SK-N-SH (cell line): ENCODE measurements at regions not wholly inside any gene's neighbourhood (a gene's known extent, or its start where the extent isn't known, plus 50 kb on each side); places are given as distances from the start of the nearest gene placed in this dataset.

Experiments
- CTCF ChIA-PET: fragments of 300-600, 350-600 bp; formaldehyde crosslinking; extraction: SDS; loops from one replicate; lab custom pipeline; 2021; lab: Yijun Ruan, JAX
- POLR2A ChIA-PET: fragments of 350-600 bp; sonication (Branson Sonifier 250); formaldehyde crosslinking; extraction: SDS; loops from one replicate; lab custom pipeline; 2020; ENCODE audit warnings: antibody characterized with exemption, inconsistent platforms; lab: Yijun Ruan, JAX
- DNase-seq: peaks from one replicate; pipeline ENCODE4 v3.0.0; 2012
- H2AFZ ChIP-seq: fragments of 200-600 bp; sonication (generic); 2 replicates; pipeline ENCODE4 v1.8.1; 2016; ENCODE audit warnings: antibody characterized with exemption, mild to moderate bottlenecking, low read depth
- H3F3A ChIP-seq: fragments of 200-600 bp; sonication (generic); replicated peaks from 2 replicates; pipeline ENCODE3; 2016; ENCODE audit warnings: antibody characterized with exemption, mild to moderate bottlenecking; ENCODE audit not compliant: insufficient read depth
- H3K27ac ChIP-seq, 2 experiments: fragments of 200-500 bp in 1 of 2; fragments of 200-600 bp in 1 of 2; sonication (Bioruptor generic) in 1 of 2; sonication (generic), shearing (Covaris generic) in 1 of 2; 2 replicates each; pipeline versions ENCODE4 v1.5.1 to v1.6.1; 2014 to 2016; ENCODE audit warnings: low read depth in 2 of 2, inconsistent platforms in 1 of 2, low read length in 1 of 2, mild to moderate bottlenecking in 1 of 2, mixed read lengths in 1 of 2
- H3K27me3 ChIP-seq: fragments of 200-600 bp; sonication (generic), shearing (Covaris generic); 2 replicates; pipeline ENCODE4 v1.6.1; 2016; ENCODE audit warnings: mixed run types; ENCODE audit not compliant: insufficient read depth
- H3K36me3 ChIP-seq, 2 experiments: fragments of 200-500 bp in 1 of 2; fragments of 200-600 bp in 1 of 2; sonication (Bioruptor generic) in 1 of 2; sonication (generic) in 1 of 2; replicated peaks in 1 of 2; 2 replicates each; pipeline versions ENCODE3 to v1.5.1; 2014 to 2016; ENCODE audit warnings: low read length in 1 of 2, mild to moderate bottlenecking in 1 of 2; ENCODE audit not compliant: insufficient read depth in 2 of 2, control insufficient read depth in 1 of 2
- H3K4me1 ChIP-seq, 2 experiments: fragments of 200-500 bp in 1 of 2; fragments of 200-600 bp in 1 of 2; sonication (Bioruptor generic) in 1 of 2; sonication (generic), shearing (Covaris generic) in 1 of 2; 2 replicates each; pipeline versions ENCODE4 v1.5.1 to v1.6.1; 2014 to 2016; ENCODE audit warnings: low read depth in 1 of 2, low read length in 1 of 2, mixed run types in 1 of 2; ENCODE audit not compliant: insufficient read depth in 2 of 2, control insufficient read depth in 1 of 2
- H3K4me2 ChIP-seq: fragments of 200-600 bp; sonication (generic), shearing (Covaris generic); 2 replicates; pipeline ENCODE4 v1.6.1; 2017; ENCODE audit warnings: mixed run types
- H3K4me3 ChIP-seq, 2 experiments: fragments of 200-500 bp in 1 of 2; fragments of 200-600 bp in 1 of 2; sonication (Bioruptor generic) in 1 of 2; sonication (generic), shearing (Covaris generic) in 1 of 2; 2 replicates each; pipeline versions ENCODE4 v1.5.1 to v1.8.1; 2014 to 2016; ENCODE audit warnings: low read depth in 2 of 2, inconsistent platforms in 1 of 2, low read length in 1 of 2, mild to moderate bottlenecking in 1 of 2, mixed read lengths in 1 of 2, moderate library complexity in 1 of 2
- H3K79me2 ChIP-seq: fragments of 200-600 bp; sonication (generic); 2 replicates; pipeline ENCODE4 v1.8.1; 2017; ENCODE audit warnings: mild to moderate bottlenecking; ENCODE audit not compliant: insufficient read depth
- H3K9ac ChIP-seq: fragments of 200-600 bp; sonication (generic); 2 replicates; pipeline ENCODE4 v1.6.1; 2017; ENCODE audit warnings: mixed run types
- H3K9me2 ChIP-seq: fragments of 200-600 bp; sonication (generic); 2 replicates; pipeline ENCODE4 v1.6.1; 2017; ENCODE audit warnings: mixed run types
- H3K9me3 ChIP-seq: fragments of 200-600 bp; sonication (generic); 2 replicates; pipeline ENCODE4 v1.6.1; 2017; ENCODE audit warnings: mixed run types, mild to moderate bottlenecking, moderate library complexity
- H4K20me1 ChIP-seq: fragments of 200-600 bp; sonication (generic); 2 replicates; pipeline ENCODE4 v1.6.1; 2017; ENCODE audit warnings: mild to moderate bottlenecking, mixed run types; ENCODE audit not compliant: insufficient read depth
- CTCF ChIP-seq: fragments of 200-600 bp; sonication (generic); IDR thresholded peaks from 2 replicates; pipeline ENCODE4 v1.6.1; 2017; ENCODE audit warnings: antibody characterized with exemption, mild to moderate bottlenecking, moderate library complexity
- ELF1 ChIP-seq: IDR thresholded peaks from 2 replicates; pipeline ENCODE4 v1.4.0; 2012
- GABPA ChIP-seq: IDR thresholded peaks from 2 replicates; pipeline ENCODE4 v1.4.0; 2012; ENCODE audit warnings: low read depth, mild to moderate bottlenecking
- IRF3 ChIP-seq: fragments of 150-350 bp; IDR thresholded peaks from 2 replicates; pipeline ENCODE4 v1.6.1; 2016; ENCODE audit warnings: mild to moderate bottlenecking, low read depth, low read length
- MXI1 ChIP-seq: IDR thresholded peaks from 2 replicates; pipeline ENCODE4 v1.6.1; 2012; ENCODE audit warnings: mild to moderate bottlenecking, low read depth, low read length, improper control_type of control experiment
- NFIC ChIP-seq: IDR thresholded peaks from 2 replicates; pipeline ENCODE4 v1.4.0; 2012; ENCODE audit warnings: borderline replicate concordance
- NRF1 ChIP-seq: IDR thresholded peaks from 2 replicates; pipeline ENCODE4 v1.6.1; 2012; ENCODE audit warnings: low read depth, mild to moderate bottlenecking, low read length
- RCOR1 ChIP-seq: fragments of 150-350 bp; IDR thresholded peaks from 2 replicates; pipeline ENCODE4 v1.6.1; 2017; ENCODE audit warnings: antibody characterized with exemption, low read length
- RFX5 ChIP-seq: IDR thresholded peaks from 2 replicates; pipeline ENCODE4 v1.6.1; 2012; ENCODE audit warnings: mild to moderate bottlenecking, improper control_type of control experiment, low read length
- SIN3A ChIP-seq: IDR thresholded peaks from 2 replicates; pipeline ENCODE4 v1.6.1; 2012; ENCODE audit warnings: low read depth, mild to moderate bottlenecking, low read length, moderate library complexity, borderline replicate concordance
- SMC3 ChIP-seq: IDR thresholded peaks from 2 replicates; pipeline ENCODE4 v1.6.1; 2012; ENCODE audit warnings: low read depth, low read length, improper control_type of control experiment
- TEAD4 ChIP-seq: IDR thresholded peaks from 2 replicates; pipeline ENCODE4 v1.4.0; 2012; ENCODE audit warnings: mild to moderate bottlenecking, borderline replicate concordance; ENCODE audit not compliant: insufficient read depth
- ZBTB33 ChIP-seq: IDR thresholded peaks from 2 replicates; pipeline ENCODE4 v1.4.0; 2012; ENCODE audit warnings: low read depth, borderline replicate concordance
- WGBS: methylation state at CpG from one replicate; pipeline ENCODE4 v1.1.6; 2017; ENCODE audit warnings: low lambda C conversion rate; 5-methylcytosine and 5-hydroxymethylcytosine counted together

GRCh38 chr6:164121527-164121926 lies 707.0 kb downstream of the QKI start:
- no peaks in the 10 kb centered on the region for H3K36me3 ChIP-seq
- no peak overlapping the region for H3K4me3 ChIP-seq
- H3K4me2 ChIP-seq: no peak overlapping the region
- H3K9ac ChIP-seq: no peak overlapping the region
- DNase-seq: no peak
- no peak overlapping the region for H2AFZ ChIP-seq
- H3K9me2 ChIP-seq: no peaks in the 10 kb centered on the region
- CTCF ChIA-PET: no interaction called here
- H3K27ac ChIP-seq: no peak overlapping the region
- TF ChIP-seq SIN3A: no peak
- TF ChIP-seq GABPA: no peak
- no peak for TF ChIP-seq NFIC
- TF ChIP-seq RCOR1: no peak
- POLR2A ChIA-PET: no interaction called here
- no peaks in the 10 kb centered on the region for H3K9me3 ChIP-seq
- H3F3A ChIP-seq: no peaks in the 10 kb centered on the region
- no peaks in the 10 kb centered on the region for H3K27me3 ChIP-seq
- H4K20me1 ChIP-seq: no peaks in the 10 kb centered on the region
- H3K79me2 ChIP-seq: no peaks in the 10 kb centered on the region
- H3K4me1 ChIP-seq: no peaks in the 10 kb centered on the region
- WGBS: 21% methylated on average over 6 of the region's 6 CpGs

- Histone ChIP-seq H3K36me3 (no peaks in the 10 kb centered on the region), H3K4me2 (no peak overlapping the region)
- no peak for DNase-seq
- TF ChIP-seq GABPA (no peak), RFX5 (no peak), ELF1 (no peak), CTCF (no peak), TEAD4 (no peak), ZBTB33 (no peak), SIN3A (no peak), NRF1 (no peak), MXI1 (no peak), IRF3 (no peak), SMC3 (no peak)
- TF ChIP-seq, all 33 proteins: peak for 0
- H4K20me1 ChIP-seq: no peaks in the 10 kb centered on the region
- no peaks in the 10 kb centered on the region for H3K9me3 ChIP-seq
- H3K9me2 ChIP-seq: no peaks in the 10 kb centered on the region
- H3K27me3 ChIP-seq: no peaks in the 10 kb centered on the region
- no peaks in the 10 kb centered on the region for H3K79me2 ChIP-seq
- no peak overlapping the region for H2AFZ ChIP-seq
- no peaks in the 10 kb centered on the region; a peak in 1 of 4 replicates for H3K4me1 ChIP-seq
- no peak overlapping the region for H3K27ac ChIP-seq
- H3K4me3 ChIP-seq: no peak overlapping the region
- H3F3A ChIP-seq: no peaks in the 10 kb centered on the region
- POLR2A ChIA-PET: no interaction called here
- WGBS: 23% methylated on average over 3 of the region's 5 CpGs
- H3K9ac ChIP-seq: no peak overlapping the region
- CTCF ChIA-PET: no interaction called here
Measured at GRCh38 chr6:164114651-164115050, 700.1 kb downstream of the QKI start.
